HL-60 (cell line): ENCODE measurements at regions not wholly inside any gene's neighbourhood (a gene's known extent, or its start where the extent isn't known, plus 50 kb on each side); places are given as distances from the start of the nearest gene placed in this dataset.

Source experiments
- CTCF ChIP-seq: IDR thresholded peaks from one replicate; pipeline ENCODE4 v1.5.1; 2011; ENCODE audit warnings: low read length, control low read depth, inconsistent platforms; ENCODE audit not compliant: insufficient read depth
- GABPA ChIP-seq: IDR thresholded peaks from 2 replicates; pipeline ENCODE4 v1.6.1; 2012; ENCODE audit warnings: low read depth
- POLR2AphosphoS5 ChIP-seq: IDR thresholded peaks from 2 replicates; pipeline ENCODE4 v1.6.1; 2012; ENCODE audit warnings: low read depth
- REST ChIP-seq: IDR thresholded peaks from 2 replicates; pipeline ENCODE4 v1.6.1; 2012; ENCODE audit warnings: low read depth; ENCODE audit not compliant: insufficient replicate concordance
- SPI1 ChIP-seq: IDR thresholded peaks from 2 replicates; pipeline ENCODE4 v1.6.1; 2012; ENCODE audit warnings: low read depth, mild to moderate bottlenecking, borderline replicate concordance

DNA sequence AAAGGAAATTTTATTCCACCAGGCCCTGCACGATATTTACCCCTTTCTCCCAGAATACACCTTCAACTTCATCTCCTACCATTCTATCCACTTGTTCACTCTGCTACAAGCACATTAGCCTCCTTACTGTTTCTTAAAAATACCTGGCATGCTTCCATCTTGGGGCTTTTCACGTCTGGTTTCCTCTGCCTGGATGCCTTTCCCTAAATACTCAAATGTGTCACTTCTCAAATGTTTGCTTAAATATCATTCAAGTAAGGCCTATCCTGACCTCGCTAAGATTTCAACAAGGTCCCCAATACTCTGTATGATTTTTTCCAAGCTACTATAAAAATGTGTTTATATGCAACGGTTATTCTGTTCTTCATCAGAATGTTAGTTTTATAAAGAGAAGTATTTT is 433.0 kb upstream of the CHAC2 start:
- TF ChIP-seq CTCF (no peak), POLR2AphosphoS5 (no peak), REST (no peak), SPI1 (no peak), GABPA (no peak)
